ENCODE measurements at regions not wholly inside any gene's neighbourhood (a gene's known extent, or its start where the extent isn't known, plus 50 kb on each side); places are given as distances from the start of the nearest gene placed in this dataset.

GRCh38 chr16:5671421-5671820, 573.8 kb upstream of the EEF2KMT start:
- no peaks in the 10 kb centered on the region for H3K36me3 ChIP-seq (ENCODE audit: control insufficient read depth in 1 of 2, insufficient read depth in 2 of 2, low read length in 2 of 2)
- no peaks in the 10 kb centered on the region for H4K20me1 ChIP-seq (ENCODE audit: insufficient read depth)
- POLR2A ChIA-PET, result no interaction called here
- 0 out of 2 replicates have a peak, but pooled peaks cover 4% of the 10 kb centered on the region for H3K27me3 ChIP-seq (ENCODE audit: insufficient read depth, low read length)
- H2AFZ ChIP-seq (ENCODE audit: low read depth, low read length, poor library complexity, severe bottlenecking), result no peak overlapping the region
- no peaks in the 10 kb centered on the region for H3K9me2 ChIP-seq (ENCODE audit: insufficient read depth)
- BruUV-seq (replicated peaks), result no TSS peak
- H3K9me3 ChIP-seq (ENCODE audit: control insufficient read depth in 1 of 2, insufficient read depth in 1 of 2, low read depth in 1 of 2, low read length in 2 of 2), result no peaks in the 10 kb centered on the region
- H3K4me2 ChIP-seq (ENCODE audit: low read length), result no peak overlapping the region
- CTCF ChIA-PET, result no interaction called here
- no peak overlapping the region for H3K27ac ChIP-seq (ENCODE audit: low read depth, low read length)
- TF ChIP-seq SRF (IDR thresholded peaks at IDR 0.05; ENCODE audit: low read depth), result no peak
- TF ChIP-seq YY1 (IDR thresholded peaks at IDR 0.05; ENCODE audit: extremely low read depth, insufficient replicate concordance, low read depth, low read length), result no peak
- TF ChIP-seq CTCF (IDR thresholded peaks at IDR 0.05 in 2 of 3, conservative IDR thresholded peaks at IDR 0.05 in 1 of 3; ENCODE audit: borderline replicate concordance in 1 of 3, insufficient read depth in 1 of 3, low read depth in 2 of 3, low read length in 2 of 3), result no peak
- no peak for TF ChIP-seq REST (IDR thresholded peaks at IDR 0.05; ENCODE audit: low read depth)
- no peak for TF ChIP-seq POLR2AphosphoS5 (IDR thresholded peaks at IDR 0.05; ENCODE audit: low read depth, low read length)
- no peak for TF ChIP-seq SIN3A (IDR thresholded peaks at IDR 0.05; ENCODE audit: low read depth)
- TF ChIP-seq MAX (IDR thresholded peaks at IDR 0.05), result no peak
- TF ChIP-seq FOSL1 (IDR thresholded peaks at IDR 0.05; ENCODE audit: low read depth), result no peak
- TF ChIP-seq RAD21 (IDR thresholded peaks at IDR 0.05; ENCODE audit: low read depth), result no peak
- no peak for TF ChIP-seq EGR1 (IDR thresholded peaks at IDR 0.05; ENCODE audit: low read depth)
- no peak for TF ChIP-seq SP1 (IDR thresholded peaks at IDR 0.05; ENCODE audit: low read depth)
- no peak for TF ChIP-seq CBX3 (IDR thresholded peaks at IDR 0.05; ENCODE audit: low read depth)
- TF ChIP-seq POLR2A (IDR thresholded peaks at IDR 0.05; ENCODE audit: borderline replicate concordance, extremely low read depth, insufficient read depth, insufficient read length), result no peak
- TF ChIP-seq EZH2 (IDR thresholded peaks at IDR 0.05), result no peak
- no peak for TF ChIP-seq ELF1 (IDR thresholded peaks at IDR 0.05; ENCODE audit: borderline replicate concordance, low read depth)
- TF ChIP-seq CEBPB (IDR thresholded peaks at IDR 0.05; ENCODE audit: low read depth), result no peak
- TF ChIP-seq ZNF274 (IDR thresholded peaks at IDR 0.05; ENCODE audit: low read depth, low read length), result no peak
- no peak for TF ChIP-seq ZFX (IDR thresholded peaks at IDR 0.05)
- H3K4me3 ChIP-seq (replicated peaks in 1 of 2; ENCODE audit: low read depth in 1 of 2, low read length in 2 of 2), result no peak overlapping the region
- no peak overlapping the region for H3K9ac ChIP-seq (ENCODE audit: low read length)
- ATAC-seq (no peak), DNase-seq (ENCODE audit: low read depth, low spot score) (no peak)
- no peaks in the 10 kb centered on the region for H3K4me1 ChIP-seq (ENCODE audit: control insufficient read depth in 1 of 2, insufficient read depth in 2 of 2, low read length in 2 of 2)
- RAD21 ChIA-PET (ENCODE audit: low non-redundant PET in 1 of 2, low total read pairs in 2 of 2, uncharacterized antibody in 2 of 2, unreplicated experiment in 2 of 2), result no interaction called here
- intact Hi-C loops (cut with micrococcal nuclease), result no loop called here
- H3K79me2 ChIP-seq (ENCODE audit: insufficient read depth, low read length), result no peaks in the 10 kb centered on the region
